ENCODE measurements at regions not wholly inside any gene's neighbourhood (a gene's known extent, or its start where the extent isn't known, plus 50 kb on each side); places are given as distances from the start of the nearest gene placed in this dataset.

DNA sequence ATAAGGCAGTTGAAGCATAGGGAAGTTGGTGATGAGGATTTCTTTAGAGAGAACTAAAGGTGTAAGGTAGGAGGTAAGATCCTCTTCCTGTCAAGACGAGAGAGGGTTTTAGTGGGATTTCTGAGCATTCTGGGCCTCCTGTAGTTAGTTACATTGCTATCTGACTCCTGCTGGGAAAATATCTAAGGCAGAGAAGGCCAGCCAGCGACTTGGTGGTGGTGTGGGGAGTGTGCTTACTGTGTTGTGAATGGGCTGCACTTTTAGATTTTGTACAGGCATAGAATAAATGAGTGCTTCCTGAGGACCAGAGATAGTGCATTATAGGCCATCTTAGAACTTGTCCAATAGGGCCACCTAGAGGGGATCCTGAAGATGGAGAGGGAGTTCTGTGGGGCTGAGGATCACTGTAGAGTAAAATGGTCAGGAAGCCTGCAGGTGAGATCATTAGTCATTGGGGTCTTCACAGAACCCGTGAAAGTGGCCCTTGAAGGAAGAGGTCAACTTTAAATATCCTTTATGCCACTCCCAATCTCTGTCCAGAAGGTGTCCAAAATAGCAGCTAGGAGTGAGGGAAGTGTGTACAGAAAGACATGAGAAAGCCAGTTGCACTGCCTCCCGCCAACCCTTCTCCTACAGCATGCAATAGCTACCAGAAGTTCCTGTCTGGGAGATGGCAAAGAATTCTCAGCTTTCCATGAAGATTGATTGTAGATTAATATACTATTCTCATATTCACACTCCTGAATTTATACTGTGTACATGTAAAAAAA, 266.6 kb downstream of the POLR1F start:
- DNase-seq (ENCODE audit: low spot score) = no peak

DNA sequence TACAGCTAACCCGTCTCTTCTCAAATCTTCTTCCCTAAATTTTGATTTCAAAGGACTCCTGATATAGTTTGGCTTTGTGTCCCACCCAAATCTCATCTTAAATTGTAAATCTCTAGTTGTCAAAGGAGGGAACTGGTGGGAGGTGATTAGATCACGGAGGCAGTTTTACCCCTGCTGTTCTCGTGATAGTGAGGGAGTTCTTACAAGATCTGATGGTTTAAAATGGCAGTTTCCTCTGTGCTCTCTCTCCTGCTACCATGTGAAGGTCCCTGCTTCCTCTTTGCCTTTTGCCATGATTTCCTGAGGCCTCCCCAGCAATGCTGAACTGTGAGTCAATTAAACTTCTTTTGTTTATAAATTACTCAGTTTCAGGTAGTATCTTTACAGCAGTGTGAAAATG, 269.3 kb downstream of the POLR1F start:
- DNase-seq (ENCODE audit: low spot score) = no peak

DNA sequence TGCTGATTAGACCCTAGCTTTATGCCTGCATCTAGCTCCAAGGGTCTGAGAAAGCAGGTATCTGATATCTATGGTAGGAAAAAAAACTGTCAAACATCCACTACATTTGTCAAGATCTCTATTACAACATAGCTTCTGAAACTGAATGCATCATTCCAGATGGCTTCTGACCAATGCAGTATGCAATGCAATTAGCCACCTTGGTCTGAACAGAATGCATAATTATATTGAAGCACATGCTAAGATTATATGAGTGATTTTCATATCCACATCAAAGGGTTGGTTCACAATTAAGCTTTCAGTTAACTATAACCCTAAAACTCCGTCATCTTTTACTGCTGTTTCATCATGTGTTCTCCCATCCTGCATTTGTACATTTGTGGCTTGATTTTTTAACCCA, 271.4 kb downstream of the POLR1F start:
- DNase-seq (ENCODE audit: low spot score) = no peak

- DNase-seq (ENCODE audit: low spot score) = no peak
Measured at GRCh38 chr7:19427944-19428343, 280.9 kb downstream of the POLR1F start.

- DNase-seq (ENCODE audit: low spot score) = no peak
Measured at GRCh38 chr7:19421861-19422260, 276.6 kb upstream of the FERD3L start.

DNA sequence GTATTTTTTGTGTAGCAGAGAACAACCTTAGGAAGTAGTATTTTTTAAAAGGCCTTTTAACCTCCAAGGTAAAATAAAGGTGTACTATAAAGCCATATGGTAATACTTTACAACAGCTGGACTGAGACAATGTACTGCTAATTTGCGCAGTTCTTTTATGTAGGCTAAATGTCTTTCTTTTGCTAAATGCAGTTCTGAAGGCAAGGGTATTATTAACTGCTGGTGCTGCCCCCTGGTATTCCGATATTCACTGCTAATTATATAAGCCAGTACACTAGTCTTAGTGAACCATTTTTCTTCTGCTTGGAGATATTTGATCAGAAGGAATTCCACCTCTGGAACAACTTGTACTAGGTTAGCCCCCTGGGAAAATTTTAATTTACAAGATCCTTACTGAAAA, 272.0 kb upstream of the FERD3L start:
- DNase-seq (ENCODE audit: low spot score) = no peak

GRCh38 chr7:19415123-19415522, 269.9 kb upstream of the FERD3L start:
- no peak for DNase-seq (ENCODE audit: low spot score)

DNA sequence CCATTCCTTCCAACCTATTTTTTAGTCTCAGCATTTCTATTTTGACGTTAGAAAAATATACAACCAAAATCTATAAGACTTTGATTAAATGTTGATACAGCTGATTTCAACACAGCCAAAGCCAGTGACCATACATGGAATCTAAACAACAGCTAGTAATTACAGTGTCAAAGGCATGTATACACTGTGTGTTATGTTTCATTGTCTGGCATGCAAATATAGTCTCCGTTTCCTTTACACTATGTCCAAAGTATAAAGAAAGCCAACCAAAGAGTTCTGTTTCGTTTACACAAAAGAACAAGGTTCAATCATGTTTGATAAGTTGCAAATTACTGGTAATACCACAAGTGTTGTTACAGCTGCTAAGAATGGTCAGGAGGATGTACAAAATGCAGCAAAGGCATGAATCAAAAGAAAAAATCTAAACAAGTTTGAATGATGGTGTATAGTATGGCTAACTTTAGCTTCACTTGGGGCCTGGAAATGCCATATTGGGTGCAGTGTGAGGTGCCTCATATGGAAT, 268.3 kb upstream of the FERD3L start:
- no peak for DNase-seq (ENCODE audit: low spot score)

DNA sequence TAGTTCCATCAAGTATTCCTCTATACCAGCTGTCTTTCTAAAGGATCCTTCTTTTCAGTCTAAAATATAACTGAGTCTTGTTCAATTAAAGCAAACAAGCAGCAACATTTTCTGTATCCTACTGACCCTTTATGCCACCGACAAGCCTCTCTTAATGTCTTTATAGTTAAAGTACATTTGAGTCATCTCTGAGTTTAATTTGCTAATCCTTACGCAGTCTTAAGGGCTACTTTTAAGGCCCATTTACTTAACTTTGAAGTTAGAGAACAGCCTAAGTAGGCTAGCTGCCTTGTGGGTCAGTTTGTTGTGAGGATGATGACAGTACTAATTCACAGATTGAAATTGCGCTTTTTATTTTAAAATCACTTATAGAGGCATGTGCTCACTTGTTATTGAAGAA, 265.5 kb upstream of the FERD3L start:
- DNase-seq (ENCODE audit: low spot score) = no peak

GRCh38 chr7:19410106-19410505, 264.9 kb upstream of the FERD3L start:
- no peak for DNase-seq (ENCODE audit: low spot score)

- no peak for DNase-seq (ENCODE audit: low spot score)
Measured at GRCh38 chr7:19408706-19409220, 263.5 kb upstream of the FERD3L start.

- no peak for DNase-seq (ENCODE audit: low spot score)
Measured at GRCh38 chr7:19407270-19407669, 262.0 kb upstream of the FERD3L start.

DNA sequence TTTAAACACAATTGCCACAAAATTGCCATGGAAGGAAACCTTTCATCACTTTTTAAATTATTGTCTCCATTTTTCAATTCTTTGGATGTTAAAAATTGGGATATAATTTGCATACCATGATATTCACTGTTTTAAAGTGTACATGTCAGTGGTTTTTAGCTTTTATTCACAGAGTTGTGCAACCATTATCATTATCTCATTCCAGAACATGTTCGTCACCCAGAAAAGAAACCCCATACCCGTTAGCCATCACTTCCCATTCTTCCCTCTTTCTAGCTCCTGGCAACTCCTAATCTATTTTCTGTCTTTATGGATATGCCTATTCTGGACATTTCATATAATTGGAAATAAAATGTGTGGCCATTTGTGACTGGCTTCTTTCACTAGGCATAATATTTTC, 260.3 kb upstream of the FERD3L start:
- DNase-seq (ENCODE audit: low spot score) = no peak

GRCh38 chr7:19404912-19405329, 259.7 kb upstream of the FERD3L start:
- DNase-seq (ENCODE audit: low spot score) = no peak

DNA sequence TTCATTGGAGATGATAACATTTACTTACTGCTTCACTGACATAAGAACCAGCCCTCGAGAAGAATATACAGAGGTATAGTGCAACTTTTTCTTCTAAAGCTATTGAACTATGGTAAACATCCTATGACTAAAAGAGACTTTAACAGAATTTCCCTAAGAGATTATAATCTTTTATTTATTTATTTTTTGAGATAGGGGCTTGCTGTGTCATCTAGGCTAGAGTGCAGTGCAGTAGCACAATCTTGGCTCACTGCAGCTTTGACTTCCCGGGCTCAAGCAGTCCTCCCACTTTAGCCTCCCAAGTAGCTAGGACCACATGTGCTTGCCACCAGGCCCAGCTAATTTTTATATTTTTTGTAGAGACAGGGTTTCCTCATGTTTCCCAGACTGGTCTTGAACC, 258.5 kb upstream of the FERD3L start:
- DNase-seq (ENCODE audit: low spot score) = no peak

GRCh38 chr7:19401461-19401860, 256.2 kb upstream of the FERD3L start:
- DNase-seq (ENCODE audit: low spot score) = no peak

GRCh38 chr7:19400758-19401254, 255.6 kb upstream of the FERD3L start:
- no peak for DNase-seq (ENCODE audit: low spot score)

DNA sequence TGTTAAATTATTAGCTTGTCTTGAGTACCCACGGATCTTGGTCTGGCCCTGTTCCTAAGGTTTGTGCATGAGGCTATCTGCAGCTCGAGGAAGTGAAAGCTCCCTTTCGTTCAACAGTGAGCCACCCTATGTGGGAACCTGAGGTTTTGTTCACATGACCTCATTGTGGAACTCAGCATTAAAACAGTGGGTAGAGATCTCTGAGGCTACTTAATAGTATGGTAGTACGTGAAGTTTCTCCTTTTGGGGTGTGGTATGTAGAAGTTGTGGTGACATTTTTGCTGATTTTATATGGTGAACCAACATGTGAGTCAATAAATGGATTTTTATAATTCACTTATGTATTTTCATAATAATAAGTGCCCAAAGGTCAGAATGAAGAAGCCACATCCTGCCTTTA, 252.7 kb upstream of the FERD3L start:
- peak; percentile 56 for DNase-seq (ENCODE audit: low spot score)

DNA sequence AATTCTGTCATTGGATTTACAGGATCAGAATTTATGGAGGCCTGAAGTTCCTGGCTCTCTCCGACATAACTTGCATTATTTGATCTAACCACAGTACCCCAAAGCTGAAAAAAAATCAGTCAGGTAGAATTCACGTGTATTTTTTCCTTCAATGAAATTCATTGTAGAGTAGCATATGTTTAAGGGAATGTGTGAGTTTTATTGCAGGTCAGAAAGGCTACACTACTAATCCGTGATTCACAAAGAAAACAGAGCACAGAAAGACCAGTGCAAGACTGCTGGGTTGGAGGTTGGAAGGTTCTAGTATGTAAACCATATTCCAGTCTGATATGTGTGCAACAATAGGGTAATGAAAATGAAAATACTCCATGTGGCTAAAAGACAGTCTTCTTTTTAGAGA, 247.0 kb upstream of the FERD3L start:
- DNase-seq (ENCODE audit: low spot score) = no peak

DNA sequence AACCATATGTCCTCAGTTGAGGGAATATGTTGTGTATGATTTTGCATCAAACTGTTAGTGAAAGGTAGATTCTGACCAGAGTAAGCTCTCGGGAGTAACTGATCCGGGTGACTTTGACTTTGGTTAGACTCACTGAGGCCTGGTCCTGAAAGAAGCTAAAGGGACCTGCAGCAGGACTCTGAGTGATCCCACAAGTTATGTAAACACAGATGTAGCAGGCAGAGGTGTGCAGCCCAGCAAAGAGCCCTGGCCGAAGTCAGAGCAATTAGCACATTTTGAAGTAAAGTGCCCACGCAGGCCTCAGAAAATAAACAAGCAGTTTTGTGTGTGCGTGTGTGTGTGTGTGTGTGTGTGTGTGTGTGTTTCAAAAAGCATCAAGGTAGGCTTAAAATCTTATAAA, 245.6 kb upstream of the FERD3L start:
- DNase-seq (ENCODE audit: low spot score) = no peak

- DNase-seq (ENCODE audit: low spot score) = no peak
Measured at GRCh38 chr7:19381321-19381720, 236.1 kb upstream of the FERD3L start.

DNA sequence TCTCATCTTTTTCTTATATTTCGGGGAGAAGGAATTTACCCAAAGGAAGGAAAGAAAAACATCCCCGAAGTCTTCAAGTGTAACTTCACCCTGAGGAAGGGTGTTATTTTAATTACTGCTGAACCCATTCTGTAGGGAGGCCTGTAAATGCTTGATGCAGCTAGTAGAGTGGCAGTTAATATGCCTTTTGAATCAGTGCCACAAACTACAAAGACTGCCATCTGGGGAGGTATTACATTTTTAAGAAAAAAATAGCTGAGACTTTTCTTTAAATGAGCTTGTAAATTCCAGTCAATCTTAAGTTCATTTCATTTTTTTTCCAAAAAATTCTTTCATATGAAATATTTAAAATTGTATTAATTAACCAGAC, 233.1 kb upstream of the FERD3L start:
- DNase-seq (ENCODE audit: low spot score) = no peak

DNA sequence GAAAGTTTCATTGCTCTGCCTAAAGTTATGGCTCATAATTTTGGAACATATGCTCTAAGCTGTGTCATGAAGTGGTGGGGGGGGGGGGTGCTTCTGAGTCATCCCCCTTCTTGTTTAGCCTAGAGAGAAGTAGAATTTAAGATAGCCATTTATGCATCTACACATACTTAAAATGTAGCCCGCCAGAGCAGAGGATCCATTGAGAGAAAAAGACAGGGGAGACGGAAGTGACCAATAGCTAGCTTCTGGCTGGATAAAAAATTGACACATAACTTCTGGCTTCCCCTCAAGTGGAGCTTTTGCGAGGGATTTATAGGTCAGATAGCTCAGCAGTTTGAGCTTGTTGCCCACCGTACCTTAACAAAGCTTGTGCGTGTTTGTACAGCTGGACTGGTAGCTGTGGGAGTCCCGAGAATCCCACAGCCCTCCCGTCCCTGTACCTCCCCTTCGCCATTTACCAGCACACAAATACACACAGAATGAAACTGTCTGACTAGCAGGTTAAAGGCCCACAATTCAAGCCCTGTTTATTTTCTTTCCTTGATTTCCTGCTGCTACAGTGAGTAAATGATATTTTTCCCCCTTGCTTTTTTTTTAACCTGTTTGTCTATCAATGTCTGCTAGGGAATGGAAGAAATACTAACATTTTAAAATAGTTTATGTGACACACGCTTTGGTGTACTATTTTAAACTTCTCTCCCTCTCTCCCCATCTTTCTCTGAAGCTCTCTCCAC, 232.6 kb upstream of the FERD3L start:
- DNase-seq (ENCODE audit: low spot score) = no peak
